NAMALWA (cell line): ENCODE measurements at regions not wholly inside any gene's neighbourhood (a gene's known extent, or its start where the extent isn't known, plus 50 kb on each side); places are given as distances from the start of the nearest gene placed in this dataset.
"Not testable (repeated sequence)": the region's sequence is repeated elsewhere in the genome, so short reads cannot be mapped to it uniquely, and the experiment has no call there.

Source experiments
- DNase-seq: peaks from one replicate; pipeline ENCODE4 v3.0.0-alpha.2; 2015; ENCODE audit warnings: low spot score

DNA sequence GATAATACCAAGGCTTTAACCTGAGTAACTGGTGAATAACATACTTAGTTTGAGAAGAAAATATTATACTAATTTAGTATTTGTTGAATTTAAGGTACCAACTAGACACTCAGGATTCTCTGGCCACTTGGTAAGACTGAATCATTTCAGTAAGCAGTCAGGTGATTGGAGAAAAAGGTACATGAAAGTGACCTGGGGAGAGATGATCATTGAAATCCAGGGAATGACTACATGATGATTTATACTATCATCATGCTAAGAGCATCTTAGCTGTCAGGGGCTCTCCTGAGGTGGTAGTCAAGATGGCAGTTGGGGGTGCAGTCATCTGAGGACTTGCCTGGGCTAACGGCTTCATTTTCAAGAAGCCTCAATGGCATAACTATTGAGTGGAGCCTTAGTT lies 571.2 kb upstream of the ACVR2A start:
- no peak for DNase-seq

DNA sequence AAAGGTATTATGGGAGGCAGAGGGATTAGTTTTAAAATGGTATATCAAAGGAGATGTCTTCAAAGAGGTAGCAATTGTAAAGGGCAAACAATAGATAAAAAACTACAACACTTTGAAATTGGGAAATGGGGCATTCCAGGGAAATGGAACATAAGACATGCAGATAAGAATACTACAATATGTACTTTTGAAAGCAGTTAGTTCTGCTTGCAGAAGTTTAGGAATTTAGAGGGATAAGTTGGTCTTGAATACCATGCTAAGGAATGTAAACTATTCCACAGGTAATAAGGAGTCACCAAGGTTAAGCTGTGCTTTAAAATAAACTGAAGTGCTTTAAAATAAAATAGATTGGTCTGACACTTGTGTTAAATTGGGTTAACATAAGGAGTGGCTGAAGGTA lies 571.7 kb upstream of the ACVR2A start:
- DNase-seq, result no peak

GRCh38 chr2:147269581-147269980 lies 575.2 kb upstream of the ACVR2A start:
- not testable (repeated sequence) for DNase-seq

GRCh38 chr2:147260241-147260640 lies 584.6 kb upstream of the ACVR2A start:
- no peak for DNase-seq

- no peak for DNase-seq
Observed at GRCh38 chr2:147255812-147256211, 589.0 kb upstream of the ACVR2A start.

GRCh38 chr2:147250652-147251356 lies 594.0 kb upstream of the ACVR2A start:
- no peak for DNase-seq

- peak; percentile 25 for DNase-seq
Observed at GRCh38 chr2:147247749-147248148, 597.1 kb upstream of the ACVR2A start.

- no peak for DNase-seq
Observed at GRCh38 chr2:147242445-147242844, 602.4 kb upstream of the ACVR2A start.

- DNase-seq, result no peak
Observed at GRCh38 chr2:147236601-147237000, 608.2 kb upstream of the ACVR2A start.

GRCh38 chr2:147232225-147232669 lies 612.6 kb upstream of the ACVR2A start:
- DNase-seq, result no peak

DNA sequence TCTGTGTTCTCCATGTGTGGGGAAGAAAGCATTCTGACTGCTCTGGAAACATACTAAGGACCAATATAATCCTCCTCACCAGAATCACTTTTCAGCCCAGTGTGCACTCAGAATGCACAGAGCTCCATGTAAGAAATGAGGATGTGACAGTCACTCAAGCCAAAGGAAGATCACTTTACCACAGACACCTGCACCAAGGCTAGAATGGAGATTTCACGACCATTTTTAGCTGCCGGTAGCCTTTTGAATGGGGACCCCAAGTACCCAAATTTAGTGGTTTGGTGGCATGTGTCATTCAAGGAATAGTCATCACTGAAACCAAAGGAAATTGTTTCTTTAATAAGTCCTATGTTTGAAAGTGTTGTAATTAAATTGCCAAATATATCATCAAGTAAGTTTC lies 613.2 kb upstream of the ACVR2A start:
- peak; percentile 36 for DNase-seq

- DNase-seq, result no peak
Observed at GRCh38 chr2:147231081-147231480, 613.7 kb upstream of the ACVR2A start.

DNA sequence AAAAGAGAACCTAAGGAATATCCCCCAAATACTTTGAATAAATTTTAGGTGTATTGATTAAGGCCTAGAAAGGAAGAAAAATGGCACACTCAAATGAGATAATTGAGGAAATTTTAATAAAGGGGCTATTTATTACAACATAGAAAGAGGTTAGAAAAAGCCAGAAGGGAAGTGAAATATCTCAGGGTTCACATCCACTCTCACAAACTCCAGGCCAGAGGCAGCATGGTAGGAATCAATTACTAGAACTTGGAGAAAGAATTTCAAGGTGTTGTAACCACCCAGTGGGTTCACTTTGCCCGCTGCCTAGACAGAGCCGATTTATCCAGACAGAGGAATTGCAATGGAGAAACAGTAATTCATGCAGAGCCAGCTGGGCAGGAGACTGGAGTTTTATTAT lies 617.5 kb upstream of the ACVR2A start:
- DNase-seq, result no peak

- DNase-seq, result no peak
Observed at GRCh38 chr2:147224070-147224469, 620.8 kb upstream of the ACVR2A start.

- DNase-seq, result no peak
Observed at GRCh38 chr2:147223553-147224060, 621.2 kb upstream of the ACVR2A start.

DNA sequence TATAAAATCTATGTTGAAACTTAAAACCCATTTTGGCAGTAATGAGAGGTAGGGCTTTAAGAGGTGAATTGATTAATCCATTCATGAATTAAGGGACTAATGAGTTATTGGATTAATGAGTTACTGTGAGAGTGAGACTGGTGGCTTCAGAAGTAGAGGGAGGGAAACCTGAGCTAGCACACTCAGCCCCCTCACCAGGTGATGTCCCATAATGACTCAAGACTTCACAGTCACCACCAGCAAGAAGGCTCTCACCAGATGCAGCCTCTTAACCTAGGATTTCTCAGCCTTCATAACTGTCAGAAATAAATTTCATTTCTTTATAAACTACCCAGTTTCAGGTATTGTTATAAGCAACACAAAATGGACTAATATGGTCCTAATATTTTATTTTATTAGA lies 621.7 kb upstream of the ACVR2A start:
- no peak for DNase-seq

DNA sequence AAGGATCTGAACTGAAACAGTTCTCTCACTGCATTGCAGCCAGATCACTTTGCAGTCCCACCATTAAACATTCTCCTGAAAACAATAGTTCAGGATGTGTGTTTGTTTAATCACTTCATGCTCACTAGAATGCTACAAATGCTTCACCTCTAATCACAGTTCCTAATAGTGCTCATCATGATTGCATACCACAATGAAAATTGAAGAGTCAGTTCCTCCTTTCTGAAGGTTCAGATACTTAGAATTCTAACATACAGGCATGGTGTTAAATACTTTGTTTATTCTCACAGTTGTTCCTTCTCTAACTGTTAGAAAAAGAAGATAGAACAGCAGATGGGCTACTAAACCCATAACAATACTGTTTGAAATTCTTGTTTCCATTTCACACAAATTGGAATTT lies 622.3 kb upstream of the ACVR2A start:
- no peak for DNase-seq

- no peak for DNase-seq
Observed at GRCh38 chr2:147214914-147215313, 629.9 kb upstream of the ACVR2A start.

DNA sequence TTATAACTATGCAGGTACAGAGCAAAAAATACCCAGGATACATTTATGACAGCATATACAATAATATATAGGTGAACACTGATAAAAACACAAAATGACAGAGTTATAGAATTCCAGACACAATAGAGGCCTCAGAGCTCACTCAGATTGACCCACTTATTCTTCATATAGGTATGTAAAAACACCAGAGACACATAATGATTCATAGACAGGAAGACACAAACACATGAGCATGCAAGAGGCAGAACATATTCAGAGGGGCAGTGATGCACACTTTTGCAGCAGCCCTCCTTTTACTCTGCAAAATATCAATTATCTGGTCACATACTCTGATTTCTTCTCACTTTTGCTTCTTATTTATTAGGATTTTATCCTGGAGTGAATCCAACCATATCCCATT lies 633.3 kb upstream of the ACVR2A start:
- no peak for DNase-seq

- no peak for DNase-seq
Observed at GRCh38 chr2:147204102-147204501, 640.7 kb upstream of the ACVR2A start.

DNA sequence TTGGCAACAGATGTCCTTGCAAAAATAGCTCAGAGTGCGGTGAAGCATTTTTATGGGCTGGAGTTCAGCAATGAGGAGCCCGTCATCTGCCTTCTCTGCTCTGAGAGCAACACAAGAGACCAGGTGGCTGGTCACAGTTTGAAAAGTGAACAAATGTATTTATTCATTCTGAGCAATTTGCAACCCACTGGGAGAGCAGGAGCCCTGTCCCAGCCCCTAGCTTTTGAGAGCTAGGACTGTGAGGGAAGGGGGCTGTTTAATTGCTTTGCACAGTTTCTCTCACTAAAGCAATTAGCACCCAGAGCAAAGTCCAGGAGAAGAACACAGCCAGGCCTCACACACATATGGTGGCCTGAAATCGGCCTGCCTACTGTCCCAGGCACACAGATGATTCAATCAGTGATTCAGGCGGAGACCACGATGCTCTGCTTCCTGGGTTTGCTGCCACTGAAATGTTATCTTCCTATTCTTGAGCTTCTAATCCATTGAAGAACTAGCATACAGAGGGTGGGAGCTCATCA lies 646.1 kb upstream of the ACVR2A start:
- DNase-seq, result peak; percentile 88

GRCh38 chr2:147197754-147198483 lies 646.9 kb upstream of the ACVR2A start:
- peak; percentile 61 for DNase-seq

DNA sequence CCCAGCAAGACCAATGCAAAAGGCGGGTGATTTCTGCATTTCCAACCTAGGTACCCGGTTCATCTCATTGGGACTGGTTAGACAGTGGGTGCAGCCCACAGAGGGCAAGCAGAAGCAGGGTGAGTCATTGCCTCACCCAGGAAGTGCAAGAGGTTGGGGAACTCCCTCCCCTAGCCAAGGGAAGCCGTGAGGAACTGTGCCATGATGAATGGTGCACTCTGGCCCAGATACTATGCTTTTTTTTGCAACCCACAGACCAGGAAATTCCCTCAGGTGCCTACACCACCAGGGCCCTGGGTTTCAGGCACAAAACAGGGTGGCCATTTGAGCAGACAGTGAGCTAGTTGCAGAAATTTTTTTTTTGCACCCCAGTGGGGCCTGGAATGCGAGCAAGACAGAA lies 662.6 kb upstream of the ACVR2A start:
- DNase-seq, result no peak
